ENCODE measurements at regions not wholly inside any gene's neighbourhood (a gene's known extent, or its start where the extent isn't known, plus 50 kb on each side); places are given as distances from the start of the nearest gene placed in this dataset.

DNA sequence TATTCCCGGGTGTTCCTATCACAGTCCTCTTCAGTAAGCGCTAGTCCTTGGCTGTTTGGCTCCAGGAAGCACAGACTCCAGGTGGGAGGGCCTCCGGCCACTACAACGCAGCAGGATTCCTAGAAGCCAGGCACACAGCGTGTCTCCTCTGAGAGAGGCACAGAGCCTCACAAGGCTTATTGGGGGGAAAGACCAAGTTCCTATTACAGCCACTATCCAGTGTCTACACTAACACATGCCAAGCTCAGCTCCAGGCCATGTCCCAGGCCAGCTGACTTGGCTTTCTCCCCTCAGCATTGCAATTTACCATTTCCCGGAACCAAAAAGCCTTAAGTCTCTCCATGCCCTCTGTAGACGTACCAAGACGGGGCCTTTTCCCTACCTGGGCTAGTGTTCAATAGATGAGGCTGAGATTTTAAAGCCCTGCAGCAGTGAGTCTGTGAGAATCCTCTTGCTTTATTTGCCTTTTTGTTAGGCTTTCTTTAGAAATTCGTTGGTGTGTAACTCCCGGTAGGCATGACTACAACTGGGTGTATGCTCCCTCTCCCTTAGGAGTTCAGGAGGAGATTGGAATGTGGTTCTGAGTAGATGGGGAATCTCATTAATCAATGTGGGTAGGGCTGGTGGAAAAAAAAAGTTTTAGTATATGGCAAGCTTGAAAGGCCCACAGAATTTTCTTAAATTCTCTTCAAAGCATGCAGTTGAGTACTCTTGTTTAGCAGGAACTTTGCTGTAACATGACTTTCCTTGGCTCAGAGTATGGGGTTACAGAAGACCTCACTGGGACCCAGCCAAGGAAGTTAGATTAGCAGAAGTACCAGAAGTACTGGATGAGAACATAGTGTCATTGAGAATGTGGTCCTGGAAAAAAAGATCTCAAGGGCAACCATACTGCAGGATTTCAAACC, 84.3 kb upstream of the SLC1A3 start:
- TF ChIP-seq POLR2A (IDR thresholded peaks at IDR 0.05; ENCODE audit: low read depth, low read length) (no peak), CTCF (conservative IDR thresholded peaks at IDR 0.05; ENCODE audit: low read depth, low read length) (no peak), RAD21 (IDR thresholded peaks at IDR 0.05; ENCODE audit: low read length) (no peak), FOS (IDR thresholded peaks at IDR 0.05; ENCODE audit: low read depth, low read length) (no peak), CEBPB (IDR thresholded peaks at IDR 0.05; ENCODE audit: low read depth, low read length) (no peak), CHD1 (IDR thresholded peaks at IDR 0.05; ENCODE audit: low read depth, low read length) (no peak), SMC3 (IDR thresholded peaks at IDR 0.05; ENCODE audit: low read depth, low read length) (no peak), MAZ (IDR thresholded peaks at IDR 0.05; ENCODE audit: borderline replicate concordance, low read depth, low read length) (no peak), MXI1 (IDR thresholded peaks at IDR 0.05; ENCODE audit: borderline replicate concordance, low read depth, low read length) (no peak)
- TF ChIP-seq, protein P1, sequence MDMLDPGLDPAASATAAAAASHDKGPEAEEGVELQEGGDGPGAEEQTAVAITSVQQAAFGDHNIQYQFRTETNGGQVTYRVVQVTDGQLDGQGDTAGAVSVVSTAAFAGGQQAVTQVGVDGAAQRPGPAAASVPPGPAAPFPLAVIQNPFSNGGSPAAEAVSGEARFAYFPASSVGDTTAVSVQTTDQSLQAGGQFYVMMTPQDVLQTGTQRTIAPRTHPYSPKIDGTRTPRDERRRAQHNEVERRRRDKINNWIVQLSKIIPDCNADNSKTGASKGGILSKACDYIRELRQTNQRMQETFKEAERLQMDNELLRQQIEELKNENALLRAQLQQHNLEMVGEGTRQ (IDR thresholded peaks at IDR 0.05; ENCODE audit: low read depth, low read length), result no peak

Measured in IMR-90 (cell line).